SK-N-SH (cell line): ENCODE measurements at regions not wholly inside any gene's neighbourhood (a gene's known extent, or its start where the extent isn't known, plus 50 kb on each side); places are given as distances from the start of the nearest gene placed in this dataset.

ENCODE experiments used
- CTCF ChIA-PET: fragments of 300-600, 350-600 bp; formaldehyde crosslinking; extraction: SDS; loops from one replicate; lab custom pipeline; 2021; lab: Yijun Ruan, JAX
- POLR2A ChIA-PET: fragments of 350-600 bp; sonication (Branson Sonifier 250); formaldehyde crosslinking; extraction: SDS; loops from one replicate; lab custom pipeline; 2020; ENCODE audit warnings: antibody characterized with exemption, inconsistent platforms; lab: Yijun Ruan, JAX
- DNase-seq: peaks from one replicate; pipeline ENCODE4 v3.0.0; 2012
- H2AFZ ChIP-seq: fragments of 200-600 bp; sonication (generic); 2 replicates; pipeline ENCODE4 v1.8.1; 2016; ENCODE audit warnings: antibody characterized with exemption, mild to moderate bottlenecking, low read depth
- H3F3A ChIP-seq: fragments of 200-600 bp; sonication (generic); replicated peaks from 2 replicates; pipeline ENCODE3; 2016; ENCODE audit warnings: antibody characterized with exemption, mild to moderate bottlenecking; ENCODE audit not compliant: insufficient read depth
- H3K27ac ChIP-seq, 2 experiments: fragments of 200-500 bp in 1 of 2; fragments of 200-600 bp in 1 of 2; sonication (Bioruptor generic) in 1 of 2; sonication (generic), shearing (Covaris generic) in 1 of 2; 2 replicates each; pipeline versions ENCODE4 v1.5.1 to v1.6.1; 2014 to 2016; ENCODE audit warnings: low read depth in 2 of 2, inconsistent platforms in 1 of 2, low read length in 1 of 2, mild to moderate bottlenecking in 1 of 2, mixed read lengths in 1 of 2
- H3K27me3 ChIP-seq: fragments of 200-600 bp; sonication (generic), shearing (Covaris generic); 2 replicates; pipeline ENCODE4 v1.6.1; 2016; ENCODE audit warnings: mixed run types; ENCODE audit not compliant: insufficient read depth
- H3K36me3 ChIP-seq, 2 experiments: fragments of 200-500 bp in 1 of 2; fragments of 200-600 bp in 1 of 2; sonication (Bioruptor generic) in 1 of 2; sonication (generic) in 1 of 2; replicated peaks in 1 of 2; 2 replicates each; pipeline versions ENCODE3 to v1.5.1; 2014 to 2016; ENCODE audit warnings: low read length in 1 of 2, mild to moderate bottlenecking in 1 of 2; ENCODE audit not compliant: insufficient read depth in 2 of 2, control insufficient read depth in 1 of 2
- H3K4me1 ChIP-seq, 2 experiments: fragments of 200-500 bp in 1 of 2; fragments of 200-600 bp in 1 of 2; sonication (Bioruptor generic) in 1 of 2; sonication (generic), shearing (Covaris generic) in 1 of 2; 2 replicates each; pipeline versions ENCODE4 v1.5.1 to v1.6.1; 2014 to 2016; ENCODE audit warnings: low read depth in 1 of 2, low read length in 1 of 2, mixed run types in 1 of 2; ENCODE audit not compliant: insufficient read depth in 2 of 2, control insufficient read depth in 1 of 2
- H3K4me2 ChIP-seq: fragments of 200-600 bp; sonication (generic), shearing (Covaris generic); 2 replicates; pipeline ENCODE4 v1.6.1; 2017; ENCODE audit warnings: mixed run types
- H3K4me3 ChIP-seq, 2 experiments: fragments of 200-500 bp in 1 of 2; fragments of 200-600 bp in 1 of 2; sonication (Bioruptor generic) in 1 of 2; sonication (generic), shearing (Covaris generic) in 1 of 2; 2 replicates each; pipeline versions ENCODE4 v1.5.1 to v1.8.1; 2014 to 2016; ENCODE audit warnings: low read depth in 2 of 2, inconsistent platforms in 1 of 2, low read length in 1 of 2, mild to moderate bottlenecking in 1 of 2, mixed read lengths in 1 of 2, moderate library complexity in 1 of 2
- H3K79me2 ChIP-seq: fragments of 200-600 bp; sonication (generic); 2 replicates; pipeline ENCODE4 v1.8.1; 2017; ENCODE audit warnings: mild to moderate bottlenecking; ENCODE audit not compliant: insufficient read depth
- H3K9ac ChIP-seq: fragments of 200-600 bp; sonication (generic); 2 replicates; pipeline ENCODE4 v1.6.1; 2017; ENCODE audit warnings: mixed run types
- H3K9me2 ChIP-seq: fragments of 200-600 bp; sonication (generic); 2 replicates; pipeline ENCODE4 v1.6.1; 2017; ENCODE audit warnings: mixed run types
- H3K9me3 ChIP-seq: fragments of 200-600 bp; sonication (generic); 2 replicates; pipeline ENCODE4 v1.6.1; 2017; ENCODE audit warnings: mixed run types, mild to moderate bottlenecking, moderate library complexity
- H4K20me1 ChIP-seq: fragments of 200-600 bp; sonication (generic); 2 replicates; pipeline ENCODE4 v1.6.1; 2017; ENCODE audit warnings: mild to moderate bottlenecking, mixed run types; ENCODE audit not compliant: insufficient read depth
- EP300 ChIP-seq, 2 experiments: IDR thresholded peaks; 2 replicates each; pipeline versions ENCODE4 v1.4.0 to v1.6.1; 2012; ENCODE audit warnings: borderline replicate concordance in 1 of 2, low read depth in 1 of 2, low read length in 1 of 2
- FOXM1 ChIP-seq: IDR thresholded peaks from 2 replicates; pipeline ENCODE4 v1.4.0; 2012; ENCODE audit warnings: low read depth, mild to moderate bottlenecking
- GABPA ChIP-seq: IDR thresholded peaks from 2 replicates; pipeline ENCODE4 v1.4.0; 2012; ENCODE audit warnings: low read depth, mild to moderate bottlenecking
- GATA2 ChIP-seq: sonication (generic); formaldehyde crosslinking; IDR thresholded peaks from 2 replicates; pipeline ENCODE4 v1.5.0; 2020; ENCODE audit warnings: mild to moderate bottlenecking, missing genetic modification reagents
- JUND ChIP-seq: IDR thresholded peaks from 2 replicates; pipeline ENCODE4 v1.4.0; 2012
- MEF2A ChIP-seq: IDR thresholded peaks from 2 replicates; pipeline ENCODE4 v1.4.0; 2012; ENCODE audit warnings: low read depth, borderline replicate concordance
- PBX3 ChIP-seq: IDR thresholded peaks from 2 replicates; pipeline ENCODE4; 2012
- POLR2AphosphoS5 ChIP-seq: IDR thresholded peaks from 2 replicates; pipeline ENCODE4 v1.6.1; 2012; ENCODE audit warnings: low read depth, low read length
- RCOR1 ChIP-seq: fragments of 150-350 bp; IDR thresholded peaks from 2 replicates; pipeline ENCODE4 v1.6.1; 2017; ENCODE audit warnings: antibody characterized with exemption, low read length
- RFX5 ChIP-seq: IDR thresholded peaks from 2 replicates; pipeline ENCODE4 v1.6.1; 2012; ENCODE audit warnings: mild to moderate bottlenecking, improper control_type of control experiment, low read length
- SIN3A ChIP-seq: IDR thresholded peaks from 2 replicates; pipeline ENCODE4 v1.6.1; 2012; ENCODE audit warnings: low read depth, mild to moderate bottlenecking, low read length, moderate library complexity, borderline replicate concordance
- SMC3 ChIP-seq: IDR thresholded peaks from 2 replicates; pipeline ENCODE4 v1.6.1; 2012; ENCODE audit warnings: low read depth, low read length, improper control_type of control experiment
- WGBS: methylation state at CpG from one replicate; pipeline ENCODE4 v1.1.6; 2017; ENCODE audit warnings: low lambda C conversion rate; 5-methylcytosine and 5-hydroxymethylcytosine counted together
- TF ChIP-seq, protein P1 (sequence below): fragments of 150-350 bp; IDR thresholded peaks from 2 replicates; pipeline ENCODE4 v1.6.1; 2016; ENCODE audit warnings: mild to moderate bottlenecking, low read depth, low read length

DNA sequence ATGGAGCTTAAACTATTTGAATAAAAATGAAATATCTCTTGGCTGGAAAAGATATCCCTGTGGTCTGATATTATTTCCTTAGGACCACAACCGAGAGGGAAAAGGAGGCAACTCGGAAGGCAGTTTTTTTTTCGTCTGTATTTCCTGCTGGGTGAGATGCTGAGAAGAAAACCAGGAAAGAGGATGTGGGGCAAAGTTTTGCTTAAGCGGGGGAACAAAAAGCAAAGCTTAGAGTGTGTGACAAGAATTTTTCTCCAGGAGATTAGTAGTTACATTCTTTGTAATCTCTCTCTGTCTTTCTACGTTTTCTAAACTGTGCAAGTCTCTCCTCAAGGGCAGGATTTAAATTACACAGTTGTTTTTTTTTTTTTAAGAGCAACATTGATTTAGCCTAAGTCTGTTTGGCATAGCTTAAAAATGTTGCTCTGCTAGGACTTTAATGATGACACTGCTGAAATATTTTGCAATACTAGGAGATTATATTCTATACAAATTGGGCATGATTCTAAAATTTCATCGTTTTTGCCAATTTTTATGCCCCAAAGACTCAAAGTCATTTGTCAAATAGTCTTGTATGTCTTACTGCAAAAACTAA, 258.5 kb downstream of the KCNS3 start:
- no peaks in the 10 kb centered on the region for H3K9me2 ChIP-seq
- TF ChIP-seq SMC3 = no peak
- TF ChIP-seq RFX5 = no peak
- no peak for TF ChIP-seq EP300 (IDR thresholded peaks at IDR 0.05; ENCODE audit: borderline replicate concordance in 1 of 2, low read depth in 1 of 2, low read length in 1 of 2)
- no peak for TF ChIP-seq RCOR1
- TF ChIP-seq POLR2AphosphoS5 = no peak
- TF ChIP-seq JUND = no peak
- no peak for TF ChIP-seq GATA2
- TF ChIP-seq PBX3 = no peak
- TF ChIP-seq GABPA = no peak
- no peak for TF ChIP-seq MEF2A
- no peak for TF ChIP-seq FOXM1
- TF ChIP-seq, all 33 proteins: peak for 0
- Histone ChIP-seq H4K20me1 (no peaks in the 10 kb centered on the region), H3K4me3 (no peak overlapping the region), H3K4me2 (no peak overlapping the region), H2AFZ (no peak overlapping the region), H3K27ac (no peak overlapping the region), H3F3A (no peaks in the 10 kb centered on the region), H3K4me1 (no peaks in the 10 kb centered on the region), H3K79me2 (no peaks in the 10 kb centered on the region), H3K9ac (no peak overlapping the region), H3K36me3 (no peaks in the 10 kb centered on the region), H3K27me3 (no peaks in the 10 kb centered on the region), H3K9me3 (no peaks in the 10 kb centered on the region)
- ChIA-PET CTCF (interaction anchor here (2.1 to 7.0 kb wide), 3 partner anchors 12 to 287 kb away, joined by 8 to 77 read pairs (median 8); no protein-coding TSS in a partner anchor), POLR2A (no interaction called here)
- 34% methylated on average over 6 of the region's 6 CpGs for WGBS
- DNase-seq = no peak

DNA sequence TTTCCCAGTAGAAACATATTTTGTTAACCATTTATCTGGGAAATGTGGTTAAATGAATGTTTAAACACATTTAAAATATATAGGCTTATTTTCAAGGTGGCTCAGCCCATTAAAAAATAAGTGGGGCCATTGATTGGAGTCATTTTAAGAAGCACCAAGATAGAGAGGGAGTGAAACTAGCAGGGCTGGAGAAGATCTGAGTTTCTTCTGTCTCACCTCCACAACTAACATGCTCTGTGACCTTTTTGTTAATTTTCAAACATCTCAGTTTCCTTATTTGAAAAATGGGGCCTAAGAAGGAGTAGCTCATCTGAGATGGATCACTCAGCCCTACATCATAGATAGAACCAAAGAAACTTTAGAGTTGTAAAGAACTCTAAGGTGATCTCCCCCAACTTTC, 254.8 kb downstream of the KCNS3 start:
- Histone ChIP-seq H2AFZ (no peak overlapping the region), H3K4me3 (no peak overlapping the region), H3K9ac (no peak overlapping the region), H3K27ac (no peak overlapping the region), H3K4me2 (no peak overlapping the region), H4K20me1 (no peaks in the 10 kb centered on the region), H3F3A (no peaks in the 10 kb centered on the region), H3K79me2 (no peaks in the 10 kb centered on the region), H3K9me3 (no peaks in the 10 kb centered on the region), H3K9me2 (no peaks in the 10 kb centered on the region), H3K27me3 (no peaks in the 10 kb centered on the region), H3K36me3 (no peaks in the 10 kb centered on the region), H3K4me1 (no peaks in the 10 kb centered on the region; a peak in 1 of 4 replicates)
- ChIA-PET CTCF (interaction anchor here (0.8 to 7.0 kb wide), 4 partner anchors 9 to 47 kb away, joined by 3 to 77 read pairs (median 4); no protein-coding TSS in a partner anchor), POLR2A (no interaction called here)
- no peak for DNase-seq
- TF ChIP-seq SIN3A (no peak), EP300 (IDR thresholded peaks at IDR 0.05; ENCODE audit: borderline replicate concordance in 1 of 2, low read depth in 1 of 2, low read length in 1 of 2) (no peak)
- TF ChIP-seq, protein P1, sequence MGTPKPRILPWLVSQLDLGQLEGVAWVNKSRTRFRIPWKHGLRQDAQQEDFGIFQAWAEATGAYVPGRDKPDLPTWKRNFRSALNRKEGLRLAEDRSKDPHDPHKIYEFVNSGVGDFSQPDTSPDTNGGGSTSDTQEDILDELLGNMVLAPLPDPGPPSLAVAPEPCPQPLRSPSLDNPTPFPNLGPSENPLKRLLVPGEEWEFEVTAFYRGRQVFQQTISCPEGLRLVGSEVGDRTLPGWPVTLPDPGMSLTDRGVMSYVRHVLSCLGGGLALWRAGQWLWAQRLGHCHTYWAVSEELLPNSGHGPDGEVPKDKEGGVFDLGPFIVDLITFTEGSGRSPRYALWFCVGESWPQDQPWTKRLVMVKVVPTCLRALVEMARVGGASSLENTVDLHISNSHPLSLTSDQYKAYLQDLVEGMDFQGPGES = no peak
